Neuronal stem cell (in vitro differentiated cells): ENCODE measurements at regions not wholly inside any gene's neighbourhood (a gene's known extent, or its start where the extent isn't known, plus 50 kb on each side); places are given as distances from the start of the nearest gene placed in this dataset.
A peak's percentile ranks its signal among the peaks of the same experiment; 100 is the strongest.

Experiments
- DNase-seq: peaks from one replicate; pipeline ENCODE4 v3.0.0-alpha.2; 2013; ENCODE audit warnings: low spot score
- H2AFZ ChIP-seq: one replicate; pipeline ENCODE4 v1.6.1; 2013; ENCODE audit warnings: mild to moderate bottlenecking, low read length, inconsistent platforms
- H2AK5ac ChIP-seq: 2 replicates; pipeline ENCODE4 v1.6.1; 2013; ENCODE audit warnings: low read depth, mild to moderate bottlenecking, inconsistent platforms, low read length, moderate library complexity, mixed read lengths
- H2BK120ac ChIP-seq: 2 replicates; pipeline ENCODE4 v1.6.1; 2013; ENCODE audit warnings: low read depth, mild to moderate bottlenecking, inconsistent platforms, low read length, moderate library complexity, mixed read lengths
- H2BK12ac ChIP-seq: one replicate; pipeline ENCODE4 v1.6.1; 2013; ENCODE audit warnings: low read length, inconsistent platforms
- H2BK15ac ChIP-seq: 2 replicates; pipeline ENCODE4 v1.6.1; 2013; ENCODE audit warnings: mild to moderate bottlenecking, low read length, inconsistent platforms, mixed read lengths
- H2BK5ac ChIP-seq: one replicate; pipeline ENCODE4 v1.6.1; 2013; ENCODE audit warnings: inconsistent platforms, mild to moderate bottlenecking, low read length, moderate library complexity
- H3K14ac ChIP-seq: one replicate; pipeline ENCODE4 v1.6.1; 2013; ENCODE audit warnings: low read length, inconsistent platforms
- H3K18ac ChIP-seq: 2 replicates; pipeline ENCODE4 v1.6.1; 2013; ENCODE audit warnings: low read length, inconsistent platforms
- H3K23ac ChIP-seq: 2 replicates; pipeline ENCODE4 v1.6.1; 2013; ENCODE audit warnings: low read depth, mild to moderate bottlenecking, mixed read lengths, low read length, inconsistent platforms; ENCODE audit not compliant: poor library complexity
- H3K27ac ChIP-seq: replicated peaks from 3 replicates; pipeline ENCODE4 v1.5.1; 2013; ENCODE audit warnings: low read length, inconsistent platforms
- H3K27me3 ChIP-seq, 3 experiments: 2 replicates each; pipeline ENCODE4 v1.6.1; 2013; ENCODE audit warnings: low read length in 3 of 3, mild to moderate bottlenecking in 2 of 3, inconsistent platforms in 1 of 3, low read depth in 1 of 3, mixed read lengths in 1 of 3, moderate library complexity in 1 of 3; ENCODE audit not compliant: control insufficient read depth in 3 of 3, insufficient read depth in 3 of 3
- H3K36me3 ChIP-seq, 2 donors: replicated peaks in 1 of 2; 2 replicates each; pipeline ENCODE4 v1.6.1; 2013; ENCODE audit warnings: low read length in 2 of 2; ENCODE audit not compliant: control insufficient read depth in 2 of 2, insufficient read depth in 2 of 2
- H3K4ac ChIP-seq: 2 replicates; pipeline ENCODE4 v1.6.1; 2013; ENCODE audit warnings: inconsistent platforms, mild to moderate bottlenecking, low read length, moderate library complexity
- H3K4me1 ChIP-seq, 2 donors: 1 replicate in 1 of 2; 2 replicates in 1 of 2; pipeline ENCODE4 v1.6.1; 2013; ENCODE audit warnings: low read length in 2 of 2, low read depth in 1 of 2; ENCODE audit not compliant: control insufficient read depth in 2 of 2, insufficient read depth in 1 of 2
- H3K4me2 ChIP-seq: one replicate; pipeline ENCODE4 v1.6.1; 2013; ENCODE audit warnings: mild to moderate bottlenecking, low read length, inconsistent platforms; ENCODE audit not compliant: insufficient read depth, poor library complexity, severe bottlenecking
- H3K4me3 ChIP-seq, 2 donors: 2 replicates each; pipeline ENCODE4 v1.5.1; 2013; ENCODE audit warnings: low read length in 2 of 2, mild to moderate bottlenecking in 2 of 2, inconsistent platforms in 1 of 2, moderate library complexity in 1 of 2
- H3K79me1 ChIP-seq: one replicate; pipeline ENCODE4 v1.6.1; 2013; ENCODE audit warnings: low read depth, mild to moderate bottlenecking, inconsistent platforms, low read length, moderate library complexity
- H3K9ac ChIP-seq: one replicate; pipeline ENCODE4 v1.6.1; 2013; ENCODE audit warnings: mild to moderate bottlenecking, low read depth, low read length, inconsistent platforms; ENCODE audit not compliant: poor library complexity
- H3K9me3 ChIP-seq, 2 donors: replicated peaks in 1 of 2; 2 replicates each; pipeline versions ENCODE3 to v1.6.1; 2013; ENCODE audit warnings: low read length in 2 of 2, mild to moderate bottlenecking in 2 of 2, inconsistent platforms in 1 of 2, low read depth in 1 of 2, mixed read lengths in 1 of 2, moderate library complexity in 1 of 2; ENCODE audit not compliant: control insufficient read depth in 2 of 2, insufficient read depth in 1 of 2
- H4K8ac ChIP-seq: one replicate; pipeline ENCODE4 v1.6.1; 2013; ENCODE audit warnings: low read depth, mild to moderate bottlenecking, inconsistent platforms, low read length, moderate library complexity
- H4K91ac ChIP-seq: one replicate; pipeline ENCODE4 v1.6.1; 2013; ENCODE audit warnings: low read length, low read depth, mild to moderate bottlenecking, inconsistent platforms; ENCODE audit not compliant: poor library complexity
- WGBS, 2 donors: extraction: QIAGEN DNeasy Blood & Tissue Kit; methylation state at CpG; one replicate each; pipeline ENCODE4 v1.1.7; 2013; ENCODE audit warnings: missing lambda C conversion rate in 2 of 2, mixed read lengths in 1 of 2; ENCODE audit not compliant: insufficient read length in 2 of 2, insufficient replicate concordance in 1 of 2; ENCODE audit errors: extremely low coverage in 2 of 2; 5-methylcytosine and 5-hydroxymethylcytosine counted together

DNA sequence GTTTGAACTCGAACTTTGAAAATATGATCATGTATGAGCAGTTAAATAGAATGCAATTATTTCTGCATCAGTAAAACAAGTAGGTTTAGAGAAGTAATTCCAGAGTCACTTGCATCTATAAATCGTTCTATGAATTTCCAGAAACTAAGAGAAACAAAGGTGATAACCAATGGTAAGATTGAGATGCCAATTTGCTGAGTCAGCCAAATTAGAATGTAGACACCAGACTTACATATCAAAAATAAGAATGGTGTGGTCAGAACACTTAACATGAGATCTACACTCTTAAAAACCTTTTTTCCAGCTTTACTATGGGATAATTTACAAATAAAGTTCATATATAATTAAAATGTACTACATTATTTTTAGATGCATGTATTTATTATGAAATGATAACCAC, 1435.9 kb downstream of the OTOL1 start:
- WGBS, 2 donors = no CpG with 5 or more reads among the region's 2 CpGs

DNA sequence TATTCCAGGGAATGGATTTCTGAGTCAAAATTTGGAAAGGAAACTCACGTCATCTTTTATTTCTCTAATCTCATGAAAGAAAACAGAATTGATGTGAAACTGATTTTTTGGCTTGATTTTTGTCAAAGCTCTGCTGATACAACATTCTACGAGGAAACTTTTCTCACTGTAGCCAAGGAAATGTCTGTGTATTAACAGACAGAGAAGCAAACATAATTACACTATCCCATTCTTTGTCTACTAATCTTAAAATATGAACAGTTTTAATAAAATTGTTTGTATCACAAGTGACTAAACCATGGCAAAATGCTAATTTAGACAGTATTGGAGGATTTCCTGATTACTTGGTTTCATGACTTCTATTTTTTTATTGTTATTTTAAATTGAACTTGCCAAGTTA, 1437.0 kb downstream of the OTOL1 start:
- no peak overlapping the region for H2BK12ac ChIP-seq
- H2BK15ac ChIP-seq = no peak overlapping the region
- H3K27me3 ChIP-seq = no peaks in the 10 kb centered on the region
- H3K36me3 ChIP-seq = no peaks in the 10 kb centered on the region
- H4K91ac ChIP-seq = no peak overlapping the region
- no peaks in the 10 kb centered on the region for H3K79me1 ChIP-seq
- H3K18ac ChIP-seq = no peak overlapping the region
- H3K4me3 ChIP-seq = no peak overlapping the region
- H3K14ac ChIP-seq = no peak overlapping the region
- H4K8ac ChIP-seq = no peak overlapping the region
- no peak overlapping the region for H2BK5ac ChIP-seq
- no CpG with 5 or more reads among the region's 2 CpGs for WGBS, 2 donors
- no peak overlapping the region for H2BK120ac ChIP-seq
- H3K4ac ChIP-seq = no peak overlapping the region
- H2AFZ ChIP-seq = no peak overlapping the region
- no peak overlapping the region for H3K23ac ChIP-seq
- H3K27ac ChIP-seq = no peak overlapping the region
- DNase-seq = no peak
- no peak overlapping the region for H3K9ac ChIP-seq
- no peak overlapping the region for H2AK5ac ChIP-seq
- no peaks in the 10 kb centered on the region for H3K9me3 ChIP-seq
- H3K4me1 ChIP-seq = peaks cover 0 to 6% of the 10 kb centered on the region in 2 donors
- no peak overlapping the region for H3K4me2 ChIP-seq

More for the DNA sequence above, 1435.9 kb downstream of the OTOL1 start:
- Histone ChIP-seq H3K79me1 (no peaks in the 10 kb centered on the region), H2BK120ac (no peak overlapping the region), H3K23ac (no peak overlapping the region), H4K8ac (no peak overlapping the region), H3K9me3 (no peaks in the 10 kb centered on the region), H2BK12ac (no peak overlapping the region), H2BK5ac (no peak overlapping the region), H3K4me1 (peaks cover 0 to 6% of the 10 kb centered on the region in 2 donors), H3K14ac (no peak overlapping the region), H3K27me3 (no peaks in the 10 kb centered on the region), H3K4ac (no peak overlapping the region), H3K27ac (no peak overlapping the region), H3K4me3 (no peak overlapping the region), H2AFZ (no peak overlapping the region), H3K18ac (no peak overlapping the region), H2BK15ac (no peak overlapping the region), H4K91ac (no peak overlapping the region), H2AK5ac (no peak overlapping the region), H3K9ac (no peak overlapping the region), H3K36me3 (no peaks in the 10 kb centered on the region), H3K4me2 (no peak overlapping the region)
- DNase-seq = no peak

DNA sequence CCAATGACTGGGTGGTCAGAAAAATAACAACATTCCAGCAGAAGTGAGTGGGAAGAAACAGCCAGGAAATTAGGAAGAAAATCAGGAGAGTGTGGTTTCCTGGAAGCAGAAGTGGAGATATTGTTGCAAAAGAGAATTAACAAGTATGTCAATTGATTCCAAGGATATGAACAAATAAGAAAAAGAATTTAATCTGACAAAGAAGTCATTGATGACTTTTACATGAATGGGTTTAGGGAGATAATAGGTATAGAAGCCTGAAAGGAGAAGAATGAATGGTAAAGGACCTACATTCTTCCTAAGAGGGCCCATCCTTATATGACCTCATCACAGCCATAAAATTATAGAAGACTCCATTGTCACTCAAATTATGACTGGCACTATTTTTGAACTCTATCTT, 1440.1 kb downstream of the OTOL1 start:
- H3K4ac ChIP-seq = no peak overlapping the region
- no peak overlapping the region for H3K27ac ChIP-seq
- H3K4me3 ChIP-seq = no peak overlapping the region
- H3K18ac ChIP-seq = no peak overlapping the region
- DNase-seq = no peak
- no peak overlapping the region for H2BK12ac ChIP-seq
- no peaks in the 10 kb centered on the region for H3K9me3 ChIP-seq
- H3K9ac ChIP-seq = no peak overlapping the region
- no peak overlapping the region for H2AK5ac ChIP-seq
- H2BK120ac ChIP-seq = no peak overlapping the region
- no peak overlapping the region for H3K4me2 ChIP-seq
- no peaks in the 10 kb centered on the region for H3K36me3 ChIP-seq
- no peaks in the 10 kb centered on the region for H3K27me3 ChIP-seq
- no peak overlapping the region for H2BK5ac ChIP-seq
- H4K8ac ChIP-seq = no peak overlapping the region
- H2BK15ac ChIP-seq = no peak overlapping the region
- no peak overlapping the region for H4K91ac ChIP-seq
- peak overlapping the region; percentile 59 for H2AFZ ChIP-seq
- no peaks in the 10 kb centered on the region for H3K79me1 ChIP-seq
- H3K4me1 ChIP-seq = peaks cover 0 to 6% of the 10 kb centered on the region in 2 donors
- H3K14ac ChIP-seq = no peak overlapping the region
- H3K23ac ChIP-seq = no peak overlapping the region

DNA sequence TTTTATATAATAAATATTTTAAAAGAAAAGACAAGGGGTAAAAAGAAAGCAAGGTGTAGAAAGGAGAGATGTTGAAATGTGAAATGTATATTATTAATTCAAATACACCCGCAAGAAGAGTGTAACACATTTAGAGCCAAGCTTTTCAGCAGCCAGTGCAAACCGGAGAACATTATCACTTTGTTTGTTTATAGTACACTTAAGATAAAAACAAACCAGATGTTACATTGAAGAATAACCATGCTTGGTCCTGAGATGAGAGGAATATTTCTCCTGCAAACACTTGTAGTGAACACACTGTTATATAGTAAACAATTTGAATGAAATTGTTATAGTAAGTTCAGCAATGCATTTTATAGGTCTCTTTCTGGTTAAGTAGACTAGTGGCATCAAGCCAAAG, 1441.5 kb downstream of the OTOL1 start:
- Histone ChIP-seq H3K4me1 (peaks cover 0 to 6% of the 10 kb centered on the region in 2 donors), H3K9ac (no peak overlapping the region), H2BK120ac (no peak overlapping the region), H3K18ac (no peak overlapping the region), H3K4me3 (no peak overlapping the region), H3K4ac (no peak overlapping the region), H3K79me1 (no peaks in the 10 kb centered on the region), H4K91ac (no peak overlapping the region), H3K14ac (no peak overlapping the region), H3K9me3 (no peaks in the 10 kb centered on the region), H3K4me2 (no peak overlapping the region), H2BK12ac (no peak overlapping the region), H2BK15ac (no peak overlapping the region), H2AK5ac (no peak overlapping the region), H2BK5ac (no peak overlapping the region), H3K23ac (no peak overlapping the region), H3K27ac (no peak overlapping the region), H3K27me3 (no peaks in the 10 kb centered on the region), H3K36me3 (no peaks in the 10 kb centered on the region), H4K8ac (no peak overlapping the region), H2AFZ (peak overlapping the region; percentile 8)
- no peak for DNase-seq
- no CpG with 5 or more reads among the region's 2 CpGs for WGBS, 2 donors
